ENCODE measurements at regions not wholly inside any gene's neighbourhood (a gene's known extent, or its start where the extent isn't known, plus 50 kb on each side); places are given as distances from the start of the nearest gene placed in this dataset.

GRCh38 chr11:79902493-79902892, 461.7 kb upstream of the TENM4 start:
- H3K4me3 Mint-ChIP-seq (ENCODE audit: unreplicated experiment): no peak overlapping the region
- no peaks in the 10 kb centered on the region for H3K27me3 Mint-ChIP-seq (ENCODE audit: unreplicated experiment)

GRCh38 chr11:79897896-79898295, 457.1 kb upstream of the TENM4 start:
- H3K27me3 Mint-ChIP-seq (ENCODE audit: unreplicated experiment): no peaks in the 10 kb centered on the region
- H3K4me1 Mint-ChIP-seq (ENCODE audit: unreplicated experiment): no peaks in the 10 kb centered on the region
- H3K27ac Mint-ChIP-seq (ENCODE audit: unreplicated experiment): no peak overlapping the region
- DNase-seq (ENCODE audit: low spot score): no peak
- H3K9me3 Mint-ChIP-seq (ENCODE audit: unreplicated experiment): no peaks in the 10 kb centered on the region
- no peaks in the 10 kb centered on the region for H3K36me3 Mint-ChIP-seq (ENCODE audit: low read depth, unreplicated experiment)
- H3K4me3 Mint-ChIP-seq (ENCODE audit: unreplicated experiment): no peak overlapping the region
- TF ChIP-seq CTCF (IDR thresholded peaks at IDR 0.05; ENCODE audit: unreplicated experiment): no peak

More at GRCh38 chr11:79902493-79902892, 461.7 kb upstream of the TENM4 start:
- Mint-ChIP-seq H3K36me3 (ENCODE audit: low read depth, unreplicated experiment) (no peaks in the 10 kb centered on the region), H3K9me3 (ENCODE audit: unreplicated experiment) (no peaks in the 10 kb centered on the region), H3K27ac (ENCODE audit: unreplicated experiment) (no peak overlapping the region), H3K4me1 (ENCODE audit: unreplicated experiment) (no peaks in the 10 kb centered on the region)
- no peak for DNase-seq (ENCODE audit: low spot score)
- no peak for TF ChIP-seq CTCF (IDR thresholded peaks at IDR 0.05; ENCODE audit: unreplicated experiment)

GRCh38 chr11:79896258-79896657, 455.4 kb upstream of the TENM4 start:
- H3K36me3 Mint-ChIP-seq (ENCODE audit: low read depth, unreplicated experiment): no peaks in the 10 kb centered on the region
- no peak overlapping the region for H3K4me3 Mint-ChIP-seq (ENCODE audit: unreplicated experiment)
- no peaks in the 10 kb centered on the region for H3K27me3 Mint-ChIP-seq (ENCODE audit: unreplicated experiment)
- no peak for TF ChIP-seq CTCF (IDR thresholded peaks at IDR 0.05; ENCODE audit: unreplicated experiment)
- no peak for DNase-seq (ENCODE audit: low spot score)
- H3K9me3 Mint-ChIP-seq (ENCODE audit: unreplicated experiment): no peaks in the 10 kb centered on the region
- no peaks in the 10 kb centered on the region for H3K4me1 Mint-ChIP-seq (ENCODE audit: unreplicated experiment)
- H3K27ac Mint-ChIP-seq (ENCODE audit: unreplicated experiment): no peak overlapping the region

- TF ChIP-seq CTCF (IDR thresholded peaks at IDR 0.05; ENCODE audit: unreplicated experiment): no peak
- Mint-ChIP-seq H3K27me3 (ENCODE audit: unreplicated experiment) (no peaks in the 10 kb centered on the region), H3K4me3 (ENCODE audit: unreplicated experiment) (no peak overlapping the region), H3K9me3 (ENCODE audit: unreplicated experiment) (no peaks in the 10 kb centered on the region), H3K4me1 (ENCODE audit: unreplicated experiment) (no peaks in the 10 kb centered on the region), H3K27ac (ENCODE audit: unreplicated experiment) (no peak overlapping the region), H3K36me3 (ENCODE audit: low read depth, unreplicated experiment) (no peaks in the 10 kb centered on the region)
- DNase-seq (ENCODE audit: low spot score): no peak
Measured at GRCh38 chr11:79894111-79894510, 453.3 kb upstream of the TENM4 start.

GRCh38 chr11:79890272-79890671, 449.4 kb upstream of the TENM4 start:
- Mint-ChIP-seq H3K27ac (ENCODE audit: unreplicated experiment) (no peak overlapping the region), H3K9me3 (ENCODE audit: unreplicated experiment) (no peaks in the 10 kb centered on the region), H3K27me3 (ENCODE audit: unreplicated experiment) (no peaks in the 10 kb centered on the region), H3K4me3 (ENCODE audit: unreplicated experiment) (no peak overlapping the region), H3K36me3 (ENCODE audit: low read depth, unreplicated experiment) (no peaks in the 10 kb centered on the region), H3K4me1 (ENCODE audit: unreplicated experiment) (no peaks in the 10 kb centered on the region)
- DNase-seq (ENCODE audit: low spot score): no peak
- TF ChIP-seq CTCF (IDR thresholded peaks at IDR 0.05; ENCODE audit: unreplicated experiment): no peak
